ENCODE measurements at regions not wholly inside any gene's neighbourhood (a gene's known extent, or its start where the extent isn't known, plus 50 kb on each side); places are given as distances from the start of the nearest gene placed in this dataset.

DNA sequence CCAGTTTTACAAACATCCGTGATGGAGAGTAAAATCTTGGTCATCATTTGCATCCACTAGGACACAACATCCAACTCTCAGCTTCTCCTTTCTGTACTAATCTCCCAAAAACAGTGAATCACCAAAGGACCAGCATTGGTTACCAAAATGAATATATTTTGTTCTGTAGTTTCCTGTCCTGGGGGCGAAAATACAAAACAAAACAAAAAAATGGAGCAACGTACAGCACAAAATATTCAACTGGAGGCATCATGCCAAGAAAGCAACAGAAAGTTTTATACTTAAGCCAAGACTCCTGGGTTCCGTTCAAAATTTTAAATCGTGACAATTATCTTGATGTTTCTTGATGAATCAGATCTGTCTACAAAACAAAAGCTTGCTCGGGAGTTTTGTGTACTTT, 126.6 kb upstream of the CCDC28A start:
- H3K27ac ChIP-seq: no peak overlapping the region
- DNase-seq (ENCODE audit: low spot score): no peak

DNA sequence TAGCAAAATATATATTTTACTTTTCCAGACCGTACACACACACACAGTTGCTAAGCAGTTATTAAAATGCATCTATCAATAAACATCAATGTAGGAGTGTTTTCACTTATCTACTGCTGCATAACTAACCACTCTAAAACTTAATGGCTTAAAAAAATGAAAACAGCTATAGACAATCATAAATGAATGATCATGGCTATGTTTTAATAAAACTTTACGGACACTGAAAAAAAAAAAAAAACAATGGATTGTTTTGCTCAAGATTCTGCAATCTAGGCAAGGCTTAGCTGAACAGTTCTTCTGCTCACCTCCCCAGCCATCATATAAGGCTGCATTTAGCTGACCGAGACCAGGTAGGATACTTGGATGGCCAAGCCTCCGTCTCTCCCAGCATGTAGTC, 125.4 kb upstream of the CCDC28A start:
- H3K27ac ChIP-seq: no peak overlapping the region
- DNase-seq (ENCODE audit: low spot score): no peak
- TF ChIP-seq, protein P1, sequence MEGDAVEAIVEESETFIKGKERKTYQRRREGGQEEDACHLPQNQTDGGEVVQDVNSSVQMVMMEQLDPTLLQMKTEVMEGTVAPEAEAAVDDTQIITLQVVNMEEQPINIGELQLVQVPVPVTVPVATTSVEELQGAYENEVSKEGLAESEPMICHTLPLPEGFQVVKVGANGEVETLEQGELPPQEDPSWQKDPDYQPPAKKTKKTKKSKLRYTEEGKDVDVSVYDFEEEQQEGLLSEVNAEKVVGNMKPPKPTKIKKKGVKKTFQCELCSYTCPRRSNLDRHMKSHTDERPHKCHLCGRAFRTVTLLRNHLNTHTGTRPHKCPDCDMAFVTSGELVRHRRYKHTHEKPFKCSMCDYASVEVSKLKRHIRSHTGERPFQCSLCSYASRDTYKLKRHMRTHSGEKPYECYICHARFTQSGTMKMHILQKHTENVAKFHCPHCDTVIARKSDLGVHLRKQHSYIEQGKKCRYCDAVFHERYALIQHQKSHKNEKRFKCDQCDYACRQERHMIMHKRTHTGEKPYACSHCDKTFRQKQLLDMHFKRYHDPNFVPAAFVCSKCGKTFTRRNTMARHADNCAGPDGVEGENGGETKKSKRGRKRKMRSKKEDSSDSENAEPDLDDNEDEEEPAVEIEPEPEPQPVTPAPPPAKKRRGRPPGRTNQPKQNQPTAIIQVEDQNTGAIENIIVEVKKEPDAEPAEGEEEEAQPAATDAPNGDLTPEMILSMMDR (IDR thresholded peaks at IDR 0.05): no peak
- H3K4me3 ChIP-seq: no peak overlapping the region

More for the DNA sequence above, 126.6 kb upstream of the CCDC28A start:
- no peak overlapping the region for H3K4me3 ChIP-seq
- TF ChIP-seq, protein P1 (IDR thresholded peaks at IDR 0.05): no peak

DNA sequence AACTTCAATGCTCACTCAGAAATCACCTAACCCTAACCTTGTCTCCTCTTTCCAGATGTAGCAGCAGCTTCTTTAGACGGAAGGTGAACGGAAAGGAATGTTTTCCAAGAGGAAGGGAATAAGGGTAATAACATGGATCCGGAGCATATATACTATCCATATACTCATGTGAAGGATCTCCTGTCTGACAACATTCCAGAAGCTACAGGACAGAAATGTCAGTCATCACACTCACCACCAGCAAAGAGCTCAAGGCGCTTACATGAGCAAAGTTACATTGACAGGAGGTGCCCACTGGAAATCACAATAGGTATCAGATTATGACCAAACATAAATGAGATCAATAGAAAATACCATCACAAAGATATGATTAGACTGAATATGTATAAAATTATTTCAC, 122.1 kb upstream of the CCDC28A start:
- DNase-seq (ENCODE audit: low spot score): no peak
- Histone ChIP-seq H3K4me3 (no peak overlapping the region), H3K27ac (no peak overlapping the region)
- TF ChIP-seq, protein P1 (IDR thresholded peaks at IDR 0.05): no peak

DNA sequence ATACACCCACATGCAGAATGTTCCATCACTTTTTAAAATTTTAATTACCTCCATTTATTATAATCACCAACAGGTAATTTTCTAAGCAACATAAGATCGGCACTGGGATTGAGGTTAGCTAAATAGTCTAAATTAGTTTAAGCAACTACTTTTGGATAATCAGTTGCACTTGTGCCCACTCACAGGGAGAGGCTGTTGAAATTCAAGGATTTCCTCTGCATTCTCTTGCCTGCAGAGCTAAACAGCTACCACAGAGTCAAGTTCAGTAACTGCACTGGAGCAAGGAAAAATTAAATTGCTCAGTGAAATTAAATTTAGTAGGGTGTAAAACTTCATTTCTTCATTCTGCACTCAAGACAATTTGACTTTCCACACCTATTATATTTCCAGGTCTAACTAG, 120.7 kb upstream of the CCDC28A start:
- no peak overlapping the region for H3K4me3 ChIP-seq
- TF ChIP-seq, protein P1 (IDR thresholded peaks at IDR 0.05): no peak
- no peak for DNase-seq (ENCODE audit: low spot score)
- H3K27ac ChIP-seq: no peak overlapping the region

DNA sequence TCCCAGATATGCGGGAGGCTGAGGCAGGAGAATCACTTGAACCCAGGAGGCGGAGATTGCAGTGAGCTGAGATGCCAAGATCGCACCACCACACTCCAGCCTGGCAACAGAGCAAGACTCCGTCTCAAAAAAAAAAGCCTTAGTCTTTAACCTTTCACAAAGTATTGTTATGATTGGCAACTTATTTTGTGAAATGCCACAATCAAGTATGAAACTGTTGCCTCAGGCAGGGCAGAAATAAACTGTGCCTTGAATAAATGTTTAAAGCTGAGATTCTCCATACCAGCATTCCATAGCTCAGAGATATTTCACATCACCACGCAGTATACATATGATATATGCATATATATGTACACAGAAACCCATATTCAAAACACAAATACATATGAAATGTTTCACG, 120.1 kb upstream of the CCDC28A start:
- no peak for DNase-seq (ENCODE audit: low spot score)
- Histone ChIP-seq H3K4me3 (no peak overlapping the region), H3K27ac (no peak overlapping the region)
- TF ChIP-seq, protein P1 (IDR thresholded peaks at IDR 0.05): no peak

DNA sequence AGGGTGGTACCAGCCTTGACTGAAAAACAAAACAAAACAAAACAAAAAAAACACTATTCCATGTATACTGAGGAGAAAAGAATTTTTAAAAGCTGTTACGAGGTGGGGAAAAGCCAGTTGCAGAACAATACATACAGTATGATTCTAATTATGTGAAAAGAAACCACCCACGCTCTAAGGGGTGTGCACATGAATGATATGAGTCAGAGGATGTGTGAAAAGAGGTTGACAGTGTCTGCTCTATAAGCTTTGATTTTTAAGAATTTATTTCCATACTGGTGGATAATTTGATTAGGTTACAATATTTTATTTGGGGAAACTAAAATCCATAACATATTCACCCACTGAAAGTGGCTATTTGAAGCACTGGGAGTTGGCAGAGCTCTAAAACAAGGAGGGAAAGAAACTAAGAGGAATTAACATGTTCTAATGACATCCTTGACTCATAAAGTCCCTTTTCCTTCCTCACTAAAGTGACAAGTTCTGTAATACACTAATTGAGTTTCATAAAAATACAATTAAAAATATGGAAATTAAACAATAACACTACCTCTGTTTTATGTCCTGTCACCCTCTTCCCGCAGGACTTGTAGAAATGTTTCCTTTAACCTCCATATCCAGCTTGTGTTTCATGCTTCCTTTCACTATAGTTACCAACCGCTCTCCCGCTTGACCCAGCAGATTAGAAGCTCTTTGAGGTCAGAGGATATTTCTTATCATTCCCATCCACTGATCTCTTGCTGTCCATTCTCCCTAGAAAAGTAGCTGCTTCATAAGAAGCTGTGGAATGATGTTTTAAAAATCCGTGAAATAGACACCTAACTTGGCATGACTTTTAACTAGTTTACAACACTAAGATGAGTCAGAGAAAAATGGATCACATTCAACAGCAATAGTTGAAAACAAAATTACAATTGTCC, 118.6 kb upstream of the CCDC28A start:
- DNase-seq (ENCODE audit: low spot score): no peak
- TF ChIP-seq, protein P1 (IDR thresholded peaks at IDR 0.05): no peak
- H3K27ac ChIP-seq: no peak overlapping the region
- no peak overlapping the region for H3K4me3 ChIP-seq

DNA sequence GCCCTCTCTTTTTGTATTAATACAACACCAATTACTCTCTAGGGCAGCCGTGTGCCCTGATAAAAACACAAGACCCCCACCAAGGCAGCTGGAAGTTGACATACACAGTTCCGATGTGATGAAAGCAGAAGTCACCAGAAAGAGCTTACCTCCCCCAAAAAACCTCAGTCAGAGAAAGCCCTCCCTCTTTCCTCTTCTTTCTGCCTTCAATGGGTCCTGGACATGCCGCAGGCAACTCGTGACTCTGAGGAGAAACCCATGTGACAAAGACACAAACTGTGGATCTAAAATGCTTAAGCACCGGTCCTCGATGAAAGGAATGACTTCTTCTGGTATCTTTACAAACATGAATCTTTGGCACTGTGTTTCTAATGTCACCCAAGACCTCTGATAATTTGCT, 117.7 kb upstream of the CCDC28A start:
- H3K27ac ChIP-seq: no peak overlapping the region
- no peak for DNase-seq (ENCODE audit: low spot score)
- TF ChIP-seq, protein P1 (IDR thresholded peaks at IDR 0.05): no peak
- H3K4me3 ChIP-seq: no peak overlapping the region
